ENCODE measurements at regions not wholly inside any gene's neighbourhood (a gene's known extent, or its start where the extent isn't known, plus 50 kb on each side); places are given as distances from the start of the nearest gene placed in this dataset.

GRCh38 chr2:6010163-6010562 lies 318.0 kb downstream of the SOX11 start:
- Histone ChIP-seq H3K27ac (ENCODE audit: insufficient read length, low read depth, low read length) (no peak overlapping the region), H2BK15ac (ENCODE audit: low read depth, low read length) (no peak overlapping the region), H2BK120ac (ENCODE audit: low read depth, low read length, poor library complexity, severe bottlenecking) (no peak overlapping the region), H3K14ac (ENCODE audit: insufficient read depth, low read length) (no peak overlapping the region), H4K91ac (ENCODE audit: insufficient read length, low read depth, low read length) (no peak overlapping the region), H4K5ac (ENCODE audit: insufficient read length, low read depth, low read length) (no peak overlapping the region), H3K9me3 (ENCODE audit: control insufficient read depth, low read depth, low read length) (no peaks in the 10 kb centered on the region), H2BK5ac (ENCODE audit: insufficient read length, low read length) (no peak overlapping the region), H2AFZ (ENCODE audit: low read length) (no peak overlapping the region), H3K4ac (ENCODE audit: low read depth, low read length) (no peak overlapping the region), H3K79me2 (ENCODE audit: insufficient read depth, low read length) (no peaks in the 10 kb centered on the region), H3K56ac (ENCODE audit: insufficient read length, low read depth, low read length) (no peak overlapping the region), H3T11ph (ENCODE audit: low read length) (no peak overlapping the region), H3K23ac (ENCODE audit: insufficient read length, low read depth, low read length) (no peak overlapping the region), H3K27me3 (ENCODE audit: insufficient read depth, low read length) (no peaks in the 10 kb centered on the region), H2BK12ac (ENCODE audit: insufficient read length, low read depth, low read length) (no peak overlapping the region), H2BK20ac (ENCODE audit: low read depth, low read length, poor library complexity, severe bottlenecking) (no peak overlapping the region), H3K18ac (ENCODE audit: insufficient read length, low read depth, low read length) (no peak overlapping the region), H4K8ac (replicated peaks; ENCODE audit: insufficient read length, low read depth, low read length) (no peak overlapping the region), H3K79me1 (ENCODE audit: insufficient read depth, low read depth, low read length, poor library complexity, severe bottlenecking) (no peaks in the 10 kb centered on the region), H3K4me1 (ENCODE audit: insufficient read depth, low read length) (no peaks in the 10 kb centered on the region; the same call in 1 of the 2 replicates), H3K9ac (ENCODE audit: extremely low read depth, insufficient read length, low read length) (no peak overlapping the region), H3K4me2 (ENCODE audit: insufficient read depth, insufficient read length, low read length) (no peak overlapping the region), H4K20me1 (ENCODE audit: control insufficient read depth, insufficient read depth, insufficient read length) (no peaks in the 10 kb centered on the region), H2AK5ac (ENCODE audit: insufficient read length, low read length) (no peak overlapping the region), H3K23me2 (ENCODE audit: insufficient read length, low read depth, low read length, poor library complexity, severe bottlenecking) (no peaks in the 10 kb centered on the region)
- TF ChIP-seq CTCF (conservative IDR thresholded peaks at IDR 0.05) = no peak
- Mint-ChIP-seq H3K9me3 (no peaks in the 10 kb centered on the region), H3K4me3 (no peak overlapping the region), H3K27ac (no peak overlapping the region), H3K36me3 (ENCODE audit: insufficient read depth in 1 of 3, low read depth in 3 of 3) (no peaks in the 10 kb centered on the region; a peak in 1 of 7 replicates), H3K27me3 (ENCODE audit: low read depth) (no peaks in the 10 kb centered on the region), H3K4me1 (peaks cover 9 to 12% of the 10 kb centered on the region in 2 experiments)
- no peak for DNase-seq
- WGBS (ENCODE audit: extremely low coverage, insufficient read length, low lambda C conversion rate) = no CpG with 5 or more reads among the region's 5 CpGs

Measured in H9 (cell line).